Activated CD4-positive, alpha-beta T cell treated with anti-CD3 and anti-CD28 coated beads for 48 hours (primary cell): ENCODE measurements at regions not wholly inside any gene's neighbourhood (a gene's known extent, or its start where the extent isn't known, plus 50 kb on each side); places are given as distances from the start of the nearest gene placed in this dataset.

Experiments
- DNase-seq: peaks from one replicate; pipeline ENCODE4 v3.0.0-alpha.2; 2020

GRCh38 chr12:24069532-24070395 lies 120.3 kb upstream of the SOX5 start:
- DNase-seq: no peak

- no peak for DNase-seq
These were observed 117.4 kb upstream of the SOX5 start for GRCh38 chr12:24066865-24067264.

DNA sequence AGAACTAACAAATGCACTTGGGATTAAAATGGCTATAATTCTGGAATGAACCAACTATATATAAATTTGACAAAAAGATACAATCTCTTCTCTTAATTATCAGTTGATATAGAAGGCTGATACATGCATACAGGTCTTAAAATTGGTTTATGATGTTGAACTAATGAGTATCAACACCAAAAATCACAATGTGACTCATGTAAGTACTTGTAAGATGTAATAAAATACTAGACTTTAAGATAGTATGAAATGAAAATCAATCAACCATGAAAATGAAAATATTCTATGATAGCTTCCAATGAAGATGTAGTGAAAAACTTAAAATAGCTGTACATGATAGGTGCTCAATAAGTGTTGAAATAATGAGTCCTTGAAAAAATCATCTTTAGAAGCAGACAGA lies 116.6 kb upstream of the SOX5 start:
- DNase-seq: no peak

DNA sequence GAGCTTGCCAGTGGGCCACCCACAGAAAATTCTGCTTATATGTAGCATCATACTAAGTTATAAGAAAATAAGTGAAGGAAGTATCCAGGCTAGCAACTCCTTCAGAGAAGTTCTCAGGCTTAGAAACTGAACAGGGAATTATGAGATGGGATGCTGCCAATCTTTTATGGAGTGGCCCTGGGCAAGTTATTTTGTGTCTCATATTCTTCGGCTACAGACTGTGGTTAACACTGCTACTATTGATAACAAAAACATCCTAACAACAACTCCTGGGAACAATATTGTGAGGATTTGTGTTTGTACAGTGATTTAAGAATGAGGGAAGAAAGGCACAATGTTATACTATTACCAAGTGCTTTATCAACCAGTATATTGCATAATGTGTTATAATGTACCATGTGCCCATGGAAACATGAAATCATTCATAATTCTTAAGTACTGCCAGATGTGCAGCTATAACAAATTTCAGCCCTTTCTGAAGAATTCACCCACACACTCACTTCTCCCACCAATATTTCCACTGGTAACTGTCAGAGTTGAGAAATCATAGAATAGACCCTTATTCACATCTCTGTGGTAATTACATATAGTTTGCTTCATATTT lies 113.3 kb upstream of the SOX5 start:
- DNase-seq: no peak

GRCh38 chr12:24060089-24060488 lies 110.6 kb upstream of the SOX5 start:
- DNase-seq: no peak

DNA sequence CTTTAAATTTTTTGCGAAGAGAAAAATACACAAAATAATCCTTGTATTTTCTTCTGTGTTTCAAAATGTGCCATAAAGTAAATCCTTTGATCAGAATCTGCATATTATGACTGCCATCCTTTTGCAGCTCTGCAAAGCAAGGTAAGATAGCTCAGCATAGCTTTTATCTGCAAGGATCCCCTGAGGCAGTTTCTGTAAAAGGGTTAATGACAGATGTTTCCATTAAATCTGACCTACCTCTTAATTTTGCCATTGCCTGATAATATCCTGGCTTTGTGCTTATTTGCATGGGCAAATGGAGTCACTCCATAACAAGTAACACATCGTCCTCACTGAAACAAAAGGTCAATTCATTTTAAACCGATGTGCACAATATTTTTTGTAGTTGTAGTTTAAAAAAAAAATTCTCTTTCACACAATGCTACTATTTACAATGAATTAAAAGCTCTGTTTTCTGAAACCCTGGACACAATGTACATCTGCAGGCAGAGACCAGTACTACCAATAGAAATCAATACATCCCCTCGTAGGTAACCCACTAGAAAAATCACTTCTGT lies 108.5 kb upstream of the SOX5 start:
- DNase-seq: no peak

- DNase-seq: no peak
These were observed 106.3 kb upstream of the SOX5 start for GRCh38 chr12:24055747-24056146.

- no peak for DNase-seq
These were observed 104.9 kb upstream of the SOX5 start for GRCh38 chr12:24054416-24054815.

- no peak for DNase-seq
These were observed 100.3 kb upstream of the SOX5 start for GRCh38 chr12:24049728-24050127.

DNA sequence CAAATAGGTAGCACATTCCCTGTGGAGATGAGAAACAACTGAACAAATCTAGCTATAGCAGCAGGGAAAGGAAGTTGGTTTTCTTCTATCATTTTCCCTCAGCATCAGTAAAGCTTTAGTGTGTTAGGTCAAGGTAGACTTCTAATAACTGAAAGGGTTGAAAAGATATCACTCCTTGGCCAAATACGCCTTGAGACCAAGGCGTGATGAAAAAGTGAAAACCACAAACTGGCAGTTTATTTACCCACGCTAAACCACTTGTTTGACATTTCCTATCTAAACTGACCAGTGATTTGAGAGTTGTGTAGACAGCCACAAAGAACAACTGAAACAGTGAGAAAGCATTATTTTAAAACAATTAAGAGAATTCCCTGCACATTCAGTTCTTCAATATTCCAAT lies 99.6 kb upstream of the SOX5 start:
- no peak for DNase-seq

GRCh38 chr12:24048446-24048845 lies 99.0 kb upstream of the SOX5 start:
- DNase-seq: no peak

DNA sequence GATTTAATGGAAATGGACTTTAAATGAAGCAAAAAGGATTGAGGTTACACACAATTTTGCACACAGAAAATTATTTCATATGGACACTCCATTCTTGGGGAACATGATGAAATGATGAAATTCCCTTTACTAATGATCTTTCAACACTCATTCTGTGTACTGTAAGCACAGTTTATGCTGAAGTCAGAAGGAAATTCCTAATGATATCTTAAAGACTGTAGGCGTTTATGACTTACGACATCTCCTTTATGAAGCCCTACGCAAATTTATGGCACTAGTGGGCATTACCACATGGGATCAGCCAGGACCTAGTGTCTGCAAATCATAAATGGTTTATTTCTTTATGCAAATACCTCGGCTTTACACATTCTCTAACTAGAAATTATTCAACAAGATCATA lies 97.9 kb upstream of the SOX5 start:
- no peak for DNase-seq

GRCh38 chr12:24045816-24046257 lies 96.4 kb upstream of the SOX5 start:
- DNase-seq: no peak

DNA sequence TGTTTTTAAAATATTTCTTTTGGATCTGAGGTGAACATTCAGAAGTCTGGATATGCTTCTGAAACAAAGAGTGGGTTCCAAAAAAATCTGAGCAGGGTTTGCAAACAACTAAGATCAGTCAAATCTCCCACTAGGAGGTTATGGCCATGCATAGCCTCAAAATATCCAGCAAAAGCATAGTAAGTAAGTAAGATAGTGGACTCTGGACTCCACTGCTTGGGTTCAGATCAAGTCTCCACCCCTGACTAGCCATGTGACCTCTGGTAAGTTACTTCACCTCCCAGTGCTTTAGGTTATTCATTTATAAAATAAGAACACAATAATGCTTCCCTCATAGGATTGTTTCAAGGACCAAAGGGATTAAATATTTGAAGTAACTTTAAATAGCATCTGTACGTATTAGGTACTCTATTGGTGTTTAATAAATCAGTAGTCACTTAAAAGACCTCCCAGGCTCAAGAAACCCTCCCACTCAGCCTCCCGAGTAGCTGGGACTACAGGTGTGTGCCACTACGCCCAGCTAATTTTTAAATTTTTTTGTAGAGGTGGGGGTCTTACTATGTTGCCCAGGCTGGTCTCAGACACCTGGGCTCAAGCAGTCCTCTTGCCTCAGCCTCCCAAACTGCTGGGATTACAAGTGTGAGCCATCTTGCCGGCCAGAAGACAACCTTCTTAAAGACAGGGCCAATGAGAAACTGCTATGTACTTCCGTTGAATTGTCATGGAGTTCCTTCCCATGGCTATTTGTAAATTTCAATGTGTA lies 95.7 kb upstream of the SOX5 start:
- no peak for DNase-seq

GRCh38 chr12:24042651-24043050 lies 93.2 kb upstream of the SOX5 start:
- no peak for DNase-seq

GRCh38 chr12:24039113-24039525 lies 89.6 kb upstream of the SOX5 start:
- no peak for DNase-seq

DNA sequence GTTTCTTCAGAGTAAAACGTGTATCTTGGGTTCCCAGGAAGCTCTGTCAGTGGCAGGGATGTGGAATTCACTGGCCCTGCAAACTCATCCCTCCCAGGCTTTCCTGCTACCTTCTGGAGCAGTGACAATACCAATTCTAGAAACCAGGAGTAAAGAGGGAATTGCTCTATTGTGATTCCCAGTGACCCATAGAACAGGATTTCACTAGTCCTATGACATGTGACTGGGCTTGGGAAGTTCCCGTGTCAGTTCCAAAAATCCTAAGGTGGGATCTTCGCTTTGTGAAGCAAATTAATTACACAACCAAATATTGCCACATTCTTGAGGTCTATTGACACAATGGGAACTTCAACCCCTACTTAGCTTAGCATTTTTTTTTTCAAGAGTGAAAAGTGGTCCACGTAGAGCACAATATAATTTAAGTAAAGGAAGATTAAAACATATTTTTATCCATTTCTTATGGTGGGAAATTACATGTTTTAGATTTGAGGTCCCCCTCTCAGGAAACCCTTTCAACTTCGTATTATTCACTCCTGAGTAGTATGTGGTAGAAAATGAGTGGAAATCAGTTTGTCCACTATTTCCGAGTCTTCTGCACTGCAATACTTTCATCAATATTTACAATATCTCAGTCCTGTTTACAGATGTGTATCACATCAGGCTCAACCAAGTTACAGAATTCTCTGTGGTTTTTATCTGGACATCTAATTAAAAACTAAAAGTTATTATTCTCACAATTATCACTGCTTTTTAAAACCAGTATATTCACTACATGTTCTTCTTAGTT lies 88.9 kb upstream of the SOX5 start:
- DNase-seq: no peak

DNA sequence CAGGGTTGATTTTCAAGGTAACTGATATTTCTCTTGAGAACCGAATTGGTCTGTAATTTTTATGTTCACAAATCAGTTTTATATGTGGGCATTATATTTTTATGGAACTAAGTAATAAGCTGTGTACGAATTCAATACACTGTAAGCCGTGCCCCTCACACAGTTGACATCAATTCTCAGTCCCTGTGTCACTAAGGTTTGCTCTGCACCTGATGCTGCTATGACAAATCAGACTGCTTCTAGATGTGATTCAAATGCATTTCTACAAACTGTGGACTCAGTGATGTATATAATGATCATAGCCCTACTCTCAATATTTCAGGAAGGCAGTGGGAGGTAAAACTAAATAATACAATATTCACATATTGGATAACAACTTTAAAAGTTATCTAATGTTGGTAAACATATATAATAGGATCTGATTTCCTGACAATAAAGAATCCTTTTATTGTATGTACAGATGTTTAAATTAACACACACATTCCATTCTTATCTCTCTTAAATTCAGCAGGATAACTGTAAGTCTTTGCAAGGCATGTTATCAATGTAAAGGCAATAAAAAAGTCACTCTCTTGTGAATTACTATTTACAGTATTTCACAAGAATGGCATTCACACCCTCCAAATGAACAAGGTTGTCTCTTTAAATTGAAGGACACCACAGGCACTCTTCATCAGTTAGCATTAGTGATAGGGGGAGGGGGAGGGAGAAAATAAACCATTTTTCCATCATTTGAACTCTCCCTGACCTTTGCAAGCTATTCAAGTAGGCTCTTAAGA lies 87.2 kb upstream of the SOX5 start:
- DNase-seq: no peak

GRCh38 chr12:24034894-24035293 lies 85.4 kb upstream of the SOX5 start:
- DNase-seq: no peak

DNA sequence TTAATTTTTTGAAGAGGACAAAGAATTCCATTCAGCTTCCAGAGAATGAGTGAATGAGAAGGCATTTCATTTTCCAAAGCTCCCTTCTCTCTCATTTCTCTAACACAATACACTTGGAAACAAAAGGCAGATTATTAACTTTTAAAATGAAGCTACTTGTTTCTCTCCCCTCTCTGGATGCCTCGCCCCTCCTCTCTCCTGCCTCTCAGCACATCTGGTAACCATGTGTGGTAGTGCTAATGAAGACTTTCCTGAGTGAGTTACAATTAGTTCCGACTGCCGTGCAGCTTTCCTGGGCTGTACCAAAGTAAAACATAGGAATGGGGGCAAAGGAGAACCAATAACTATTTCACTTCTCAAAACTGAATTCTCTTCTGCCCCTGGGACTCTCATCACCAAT lies 84.7 kb upstream of the SOX5 start:
- DNase-seq: no peak

DNA sequence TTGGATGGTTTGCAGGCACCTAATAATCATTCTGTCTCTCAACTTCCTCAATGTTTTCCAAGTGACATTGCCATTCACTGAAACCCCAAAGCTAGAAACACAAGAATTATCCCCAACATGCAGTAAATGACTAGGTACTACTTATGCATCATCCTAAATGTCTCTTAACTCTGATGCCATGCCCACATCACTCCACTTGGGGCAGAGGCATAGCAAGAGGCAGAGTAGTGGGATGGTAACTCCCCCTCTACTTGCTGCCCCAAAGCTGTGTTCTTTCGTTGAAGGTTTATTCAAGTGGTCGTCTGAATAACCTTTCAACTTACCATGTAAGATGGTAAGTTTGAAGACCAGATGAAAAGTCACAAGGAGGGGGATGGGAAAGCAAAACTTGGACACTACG lies 77.9 kb upstream of the SOX5 start:
- no peak for DNase-seq
